ENCODE measurements at regions not wholly inside any gene's neighbourhood (a gene's known extent, or its start where the extent isn't known, plus 50 kb on each side); places are given as distances from the start of the nearest gene placed in this dataset.

GRCh38 chrX:39653691-39654090 is 444.1 kb downstream of the BCOR start:
- no peak for ATAC-seq
- no peak overlapping the region for H3K9ac ChIP-seq (ENCODE audit: insufficient read depth in 1 of 2, low read depth in 2 of 2, low read length in 2 of 2)
- no peaks in the 10 kb centered on the region for H3K36me3 ChIP-seq (ENCODE audit: control insufficient read depth, insufficient read depth, low read length)
- POLR2A ChIA-PET, result interaction anchor here (0.6 to 0.7 kb wide), 4 partner anchors 11 to 730 kb away, joined by 3 to 5 read pairs (median 4); no protein-coding TSS in a partner anchor
- no peak overlapping the region for H3K4me3 ChIP-seq
- no peaks in the 10 kb centered on the region for H3K79me2 ChIP-seq (ENCODE audit: control insufficient read depth, insufficient read depth, low read length)
- no peaks in the 10 kb centered on the region for H4K20me1 ChIP-seq (replicated peaks; ENCODE audit: control insufficient read depth, insufficient read depth, low read length)
- in situ Hi-C loops (cut with MboI), result no loop called here
- no peak overlapping the region for H3K4me2 ChIP-seq (ENCODE audit: insufficient read depth, low read length)
- H3K27ac ChIP-seq (ENCODE audit: extremely low read depth, low read depth, low read length), result no peak overlapping the region
- 23% methylated on average over 6 of the region's 10 CpGs for WGBS (ENCODE audit: insufficient coverage, low coverage, missing lambda C conversion rate)
- FAIRE-seq, result no peak
- no peaks in the 10 kb centered on the region for H3K9me1 ChIP-seq (ENCODE audit: control insufficient read depth, insufficient read depth, low read length)
- H3K4me1 ChIP-seq (replicated peaks in 1 of 2; ENCODE audit: control insufficient read depth in 2 of 2, insufficient read depth in 2 of 2, low read length in 2 of 2), result no peaks in the 10 kb centered on the region; a peak in 1 of 5 replicates
- peaks cover 0 to 4% of the 10 kb centered on the region in 2 experiments; a peak in 1 of 5 replicates for H3K27me3 ChIP-seq (ENCODE audit: control insufficient read depth in 2 of 2, insufficient read depth in 2 of 2, low read length in 2 of 2)
- no peaks in the 10 kb centered on the region for H3K9me3 ChIP-seq (replicated peaks; ENCODE audit: control insufficient read depth, insufficient read depth, low read depth, low read length)
- no peak overlapping the region for H2AFZ ChIP-seq (ENCODE audit: low read depth, low read length)
- no TSS peak for BruUV-seq (replicated peaks)
- intact Hi-C loops (cut with micrococcal nuclease), result loop anchor here (5.0 to 10.0 kb wide), 2 partner anchors 81 to 159 kb away; no protein-coding TSS in a partner anchor
- DNase-seq (ENCODE audit: extremely low read depth in 1 of 4, low spot score in 3 of 4), result no peak
- CTCF ChIA-PET (ENCODE audit: low intra/inter-chr PET ratio), result no interaction called here
- no peak for TF ChIP-seq ZNF12 (CRISPR knock-in tag; IDR thresholded peaks at IDR 0.05)
- TF ChIP-seq ZNF75A (CRISPR knock-in tag; IDR thresholded peaks at IDR 0.05), result no peak
- TF ChIP-seq, protein P1, sequence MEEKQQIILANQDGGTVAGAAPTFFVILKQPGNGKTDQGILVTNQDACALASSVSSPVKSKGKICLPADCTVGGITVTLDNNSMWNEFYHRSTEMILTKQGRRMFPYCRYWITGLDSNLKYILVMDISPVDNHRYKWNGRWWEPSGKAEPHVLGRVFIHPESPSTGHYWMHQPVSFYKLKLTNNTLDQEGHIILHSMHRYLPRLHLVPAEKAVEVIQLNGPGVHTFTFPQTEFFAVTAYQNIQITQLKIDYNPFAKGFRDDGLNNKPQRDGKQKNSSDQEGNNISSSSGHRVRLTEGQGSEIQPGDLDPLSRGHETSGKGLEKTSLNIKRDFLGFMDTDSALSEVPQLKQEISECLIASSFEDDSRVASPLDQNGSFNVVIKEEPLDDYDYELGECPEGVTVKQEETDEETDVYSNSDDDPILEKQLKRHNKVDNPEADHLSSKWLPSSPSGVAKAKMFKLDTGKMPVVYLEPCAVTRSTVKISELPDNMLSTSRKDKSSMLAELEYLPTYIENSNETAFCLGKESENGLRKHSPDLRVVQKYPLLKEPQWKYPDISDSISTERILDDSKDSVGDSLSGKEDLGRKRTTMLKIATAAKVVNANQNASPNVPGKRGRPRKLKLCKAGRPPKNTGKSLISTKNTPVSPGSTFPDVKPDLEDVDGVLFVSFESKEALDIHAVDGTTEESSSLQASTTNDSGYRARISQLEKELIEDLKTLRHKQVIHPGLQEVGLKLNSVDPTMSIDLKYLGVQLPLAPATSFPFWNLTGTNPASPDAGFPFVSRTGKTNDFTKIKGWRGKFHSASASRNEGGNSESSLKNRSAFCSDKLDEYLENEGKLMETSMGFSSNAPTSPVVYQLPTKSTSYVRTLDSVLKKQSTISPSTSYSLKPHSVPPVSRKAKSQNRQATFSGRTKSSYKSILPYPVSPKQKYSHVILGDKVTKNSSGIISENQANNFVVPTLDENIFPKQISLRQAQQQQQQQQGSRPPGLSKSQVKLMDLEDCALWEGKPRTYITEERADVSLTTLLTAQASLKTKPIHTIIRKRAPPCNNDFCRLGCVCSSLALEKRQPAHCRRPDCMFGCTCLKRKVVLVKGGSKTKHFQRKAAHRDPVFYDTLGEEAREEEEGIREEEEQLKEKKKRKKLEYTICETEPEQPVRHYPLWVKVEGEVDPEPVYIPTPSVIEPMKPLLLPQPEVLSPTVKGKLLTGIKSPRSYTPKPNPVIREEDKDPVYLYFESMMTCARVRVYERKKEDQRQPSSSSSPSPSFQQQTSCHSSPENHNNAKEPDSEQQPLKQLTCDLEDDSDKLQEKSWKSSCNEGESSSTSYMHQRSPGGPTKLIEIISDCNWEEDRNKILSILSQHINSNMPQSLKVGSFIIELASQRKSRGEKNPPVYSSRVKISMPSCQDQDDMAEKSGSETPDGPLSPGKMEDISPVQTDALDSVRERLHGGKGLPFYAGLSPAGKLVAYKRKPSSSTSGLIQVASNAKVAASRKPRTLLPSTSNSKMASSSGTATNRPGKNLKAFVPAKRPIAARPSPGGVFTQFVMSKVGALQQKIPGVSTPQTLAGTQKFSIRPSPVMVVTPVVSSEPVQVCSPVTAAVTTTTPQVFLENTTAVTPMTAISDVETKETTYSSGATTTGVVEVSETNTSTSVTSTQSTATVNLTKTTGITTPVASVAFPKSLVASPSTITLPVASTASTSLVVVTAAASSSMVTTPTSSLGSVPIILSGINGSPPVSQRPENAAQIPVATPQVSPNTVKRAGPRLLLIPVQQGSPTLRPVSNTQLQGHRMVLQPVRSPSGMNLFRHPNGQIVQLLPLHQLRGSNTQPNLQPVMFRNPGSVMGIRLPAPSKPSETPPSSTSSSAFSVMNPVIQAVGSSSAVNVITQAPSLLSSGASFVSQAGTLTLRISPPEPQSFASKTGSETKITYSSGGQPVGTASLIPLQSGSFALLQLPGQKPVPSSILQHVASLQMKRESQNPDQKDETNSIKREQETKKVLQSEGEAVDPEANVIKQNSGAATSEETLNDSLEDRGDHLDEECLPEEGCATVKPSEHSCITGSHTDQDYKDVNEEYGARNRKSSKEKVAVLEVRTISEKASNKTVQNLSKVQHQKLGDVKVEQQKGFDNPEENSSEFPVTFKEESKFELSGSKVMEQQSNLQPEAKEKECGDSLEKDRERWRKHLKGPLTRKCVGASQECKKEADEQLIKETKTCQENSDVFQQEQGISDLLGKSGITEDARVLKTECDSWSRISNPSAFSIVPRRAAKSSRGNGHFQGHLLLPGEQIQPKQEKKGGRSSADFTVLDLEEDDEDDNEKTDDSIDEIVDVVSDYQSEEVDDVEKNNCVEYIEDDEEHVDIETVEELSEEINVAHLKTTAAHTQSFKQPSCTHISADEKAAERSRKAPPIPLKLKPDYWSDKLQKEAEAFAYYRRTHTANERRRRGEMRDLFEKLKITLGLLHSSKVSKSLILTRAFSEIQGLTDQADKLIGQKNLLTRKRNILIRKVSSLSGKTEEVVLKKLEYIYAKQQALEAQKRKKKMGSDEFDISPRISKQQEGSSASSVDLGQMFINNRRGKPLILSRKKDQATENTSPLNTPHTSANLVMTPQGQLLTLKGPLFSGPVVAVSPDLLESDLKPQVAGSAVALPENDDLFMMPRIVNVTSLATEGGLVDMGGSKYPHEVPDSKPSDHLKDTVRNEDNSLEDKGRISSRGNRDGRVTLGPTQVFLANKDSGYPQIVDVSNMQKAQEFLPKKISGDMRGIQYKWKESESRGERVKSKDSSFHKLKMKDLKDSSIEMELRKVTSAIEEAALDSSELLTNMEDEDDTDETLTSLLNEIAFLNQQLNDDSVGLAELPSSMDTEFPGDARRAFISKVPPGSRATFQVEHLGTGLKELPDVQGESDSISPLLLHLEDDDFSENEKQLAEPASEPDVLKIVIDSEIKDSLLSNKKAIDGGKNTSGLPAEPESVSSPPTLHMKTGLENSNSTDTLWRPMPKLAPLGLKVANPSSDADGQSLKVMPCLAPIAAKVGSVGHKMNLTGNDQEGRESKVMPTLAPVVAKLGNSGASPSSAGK (IDR thresholded peaks at IDR 0.05), result no peak
- TF ChIP-seq, protein P2, sequence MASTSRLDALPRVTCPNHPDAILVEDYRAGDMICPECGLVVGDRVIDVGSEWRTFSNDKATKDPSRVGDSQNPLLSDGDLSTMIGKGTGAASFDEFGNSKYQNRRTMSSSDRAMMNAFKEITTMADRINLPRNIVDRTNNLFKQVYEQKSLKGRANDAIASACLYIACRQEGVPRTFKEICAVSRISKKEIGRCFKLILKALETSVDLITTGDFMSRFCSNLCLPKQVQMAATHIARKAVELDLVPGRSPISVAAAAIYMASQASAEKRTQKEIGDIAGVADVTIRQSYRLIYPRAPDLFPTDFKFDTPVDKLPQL (IDR thresholded peaks at IDR 0.05; ENCODE audit: extremely low read depth, insufficient read length), result no peak
- TF ChIP-seq EHMT2 (IDR thresholded peaks at IDR 0.05), result no peak
- no peak for TF ChIP-seq ZNF174 (CRISPR knock-in tag; IDR thresholded peaks at IDR 0.05)
- TF ChIP-seq NR2C2 (CRISPR knock-in tag; IDR thresholded peaks at IDR 0.05), result no peak
- TF ChIP-seq NR2C2 (tag; IDR thresholded peaks at IDR 0.05), result no peak
- TF ChIP-seq ESRRB (CRISPR knock-in tag; IDR thresholded peaks at IDR 0.05; ENCODE audit: borderline replicate concordance), result no peak
- TF ChIP-seq CHD4 (IDR thresholded peaks at IDR 0.05; ENCODE audit: insufficient read depth, insufficient replicate concordance, low read depth, low read length, poor library complexity, severe bottlenecking), result no peak
